ENCODE measurements at regions not wholly inside any gene's neighbourhood (a gene's known extent, or its start where the extent isn't known, plus 50 kb on each side); places are given as distances from the start of the nearest gene placed in this dataset.

DNA sequence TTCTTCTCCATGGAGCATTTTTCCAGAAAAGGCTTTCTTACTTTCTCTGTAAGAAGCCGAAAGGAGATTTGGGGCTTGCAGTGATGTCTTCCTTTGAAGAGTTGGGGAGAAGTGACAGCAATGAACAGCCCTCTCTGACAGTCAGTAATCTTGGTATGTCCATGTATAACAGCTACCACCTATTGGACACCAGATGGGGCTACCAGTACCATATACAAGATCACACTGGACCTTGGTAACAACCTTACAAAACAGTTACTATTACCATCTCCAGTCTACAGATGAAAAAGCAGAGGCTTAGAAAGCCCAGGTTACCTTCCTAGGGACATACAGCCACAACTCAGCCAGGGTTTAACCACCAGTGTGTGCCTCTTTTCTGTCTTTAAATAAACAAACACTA, 272.7 kb upstream of the TRPC7 start:
- Histone ChIP-seq H3K27me3 (ENCODE audit: control insufficient read depth, insufficient read depth, low read length) (no peaks in the 10 kb centered on the region), H3K9ac (ENCODE audit: insufficient read depth, low read length) (no peak overlapping the region), H3K4me1 (ENCODE audit: control insufficient read depth, extremely low read depth, insufficient read depth, low read length) (no peaks in the 10 kb centered on the region), H3K9me3 (ENCODE audit: control insufficient read depth, insufficient read depth, low read depth, low read length) (no peaks in the 10 kb centered on the region), H3K27ac (ENCODE audit: insufficient read depth, low read length) (no peak overlapping the region), H2AFZ (ENCODE audit: low read length) (no peak overlapping the region), H4K20me1 (ENCODE audit: control insufficient read depth, extremely low read depth, insufficient read depth, low read length) (no peaks in the 10 kb centered on the region), H3K4me3 (replicated peaks in 1 of 4; ENCODE audit: control extremely low read depth in 1 of 4, insufficient read depth in 1 of 4, low read depth in 3 of 4, low read length in 4 of 4) (no peak overlapping the region), H3K4me2 (ENCODE audit: extremely low read depth, insufficient read depth, low read length) (no peak overlapping the region), H3K36me3 (ENCODE audit: control insufficient read depth, insufficient read depth, low read length) (no peaks in the 10 kb centered on the region), H3K79me2 (ENCODE audit: control insufficient read depth, insufficient read depth, low read length) (no peaks in the 10 kb centered on the region)
- TF ChIP-seq CTCF (conservative IDR thresholded peaks at IDR 0.05 in 1 of 2, IDR thresholded peaks at IDR 0.05 in 1 of 2; ENCODE audit: low read depth in 1 of 2, low read length in 2 of 2) (no peak), EZH2 (IDR thresholded peaks at IDR 0.05; ENCODE audit: low read length, missing control alignments) (no peak)
- DNase-seq (ENCODE audit: low read depth in 2 of 2): no peak

GRCh38 chr5:136636001-136636400, 270.7 kb upstream of the TRPC7 start:
- DNase-seq (ENCODE audit: low read depth in 2 of 2): no peak
- H3K27ac ChIP-seq (ENCODE audit: insufficient read depth, low read length): no peak overlapping the region

GRCh38 chr5:136631186-136631585, 265.8 kb upstream of the TRPC7 start:
- Histone ChIP-seq H2AFZ (ENCODE audit: low read length) (no peak overlapping the region), H3K9ac (ENCODE audit: insufficient read depth, low read length) (no peak overlapping the region), H3K79me2 (ENCODE audit: control insufficient read depth, insufficient read depth, low read length) (no peaks in the 10 kb centered on the region), H4K20me1 (ENCODE audit: control insufficient read depth, extremely low read depth, insufficient read depth, low read length) (no peaks in the 10 kb centered on the region), H3K27ac (ENCODE audit: insufficient read depth, low read length) (no peak overlapping the region), H3K4me2 (ENCODE audit: extremely low read depth, insufficient read depth, low read length) (no peak overlapping the region), H3K36me3 (ENCODE audit: control insufficient read depth, insufficient read depth, low read length) (no peaks in the 10 kb centered on the region), H3K4me1 (ENCODE audit: control insufficient read depth, extremely low read depth, insufficient read depth, low read length) (no peaks in the 10 kb centered on the region), H3K9me3 (ENCODE audit: control insufficient read depth, insufficient read depth, low read depth, low read length) (no peaks in the 10 kb centered on the region), H3K4me3 (replicated peaks in 1 of 4; ENCODE audit: control extremely low read depth in 1 of 4, insufficient read depth in 1 of 4, low read depth in 3 of 4, low read length in 4 of 4) (no peak overlapping the region), H3K27me3 (ENCODE audit: control insufficient read depth, insufficient read depth, low read length) (no peaks in the 10 kb centered on the region)
- TF ChIP-seq CTCF (conservative IDR thresholded peaks at IDR 0.05 in 1 of 2, IDR thresholded peaks at IDR 0.05 in 1 of 2; ENCODE audit: low read depth in 1 of 2, low read length in 2 of 2) (no peak), EZH2 (IDR thresholded peaks at IDR 0.05; ENCODE audit: low read length, missing control alignments) (no peak)
- peak in 1 of 2 donors; percentile 41 for DNase-seq (ENCODE audit: low read depth in 2 of 2)

More at GRCh38 chr5:136636001-136636400, 270.7 kb upstream of the TRPC7 start:
- Histone ChIP-seq H3K4me3 (replicated peaks in 1 of 4; ENCODE audit: control extremely low read depth in 1 of 4, insufficient read depth in 1 of 4, low read depth in 3 of 4, low read length in 4 of 4) (no peak overlapping the region), H4K20me1 (ENCODE audit: control insufficient read depth, extremely low read depth, insufficient read depth, low read length) (no peaks in the 10 kb centered on the region), H3K36me3 (ENCODE audit: control insufficient read depth, insufficient read depth, low read length) (no peaks in the 10 kb centered on the region), H3K4me1 (ENCODE audit: control insufficient read depth, extremely low read depth, insufficient read depth, low read length) (no peaks in the 10 kb centered on the region), H3K79me2 (ENCODE audit: control insufficient read depth, insufficient read depth, low read length) (no peaks in the 10 kb centered on the region), H3K27me3 (ENCODE audit: control insufficient read depth, insufficient read depth, low read length) (no peaks in the 10 kb centered on the region), H3K9ac (ENCODE audit: insufficient read depth, low read length) (no peak overlapping the region), H3K9me3 (ENCODE audit: control insufficient read depth, insufficient read depth, low read depth, low read length) (no peaks in the 10 kb centered on the region), H3K4me2 (ENCODE audit: extremely low read depth, insufficient read depth, low read length) (no peak overlapping the region), H2AFZ (ENCODE audit: low read length) (no peak overlapping the region)
- TF ChIP-seq CTCF (conservative IDR thresholded peaks at IDR 0.05 in 1 of 2, IDR thresholded peaks at IDR 0.05 in 1 of 2; ENCODE audit: low read depth in 1 of 2, low read length in 2 of 2): no peak
- TF ChIP-seq EZH2 (IDR thresholded peaks at IDR 0.05; ENCODE audit: low read length, missing control alignments): no peak
